GM23248 (cell line): ENCODE measurements at regions not wholly inside any gene's neighbourhood (a gene's known extent, or its start where the extent isn't known, plus 50 kb on each side); places are given as distances from the start of the nearest gene placed in this dataset.

Experiments
- DNase-seq: peaks from one replicate; pipeline ENCODE4 v3.0.0-alpha.2; 2015
- H2AFZ ChIP-seq: fragments of 200-600 bp; sonication (generic); 2 replicates; pipeline ENCODE4 v1.6.1; 2016; ENCODE audit warnings: antibody characterized with exemption
- H3F3A ChIP-seq: fragments of 200-600 bp; sonication (generic); 2 replicates; pipeline ENCODE4 v1.6.1; 2016; ENCODE audit warnings: mild to moderate bottlenecking, antibody characterized with exemption, mixed run types; ENCODE audit not compliant: insufficient read depth
- H3K27ac ChIP-seq: fragments of 200-600 bp; sonication (generic); 2 replicates; pipeline ENCODE4 v1.5.1; 2016; ENCODE audit warnings: mild to moderate bottlenecking
- H3K27me3 ChIP-seq: fragments of 200-600 bp; sonication (generic); replicated peaks from 2 replicates; pipeline ENCODE4 v1.6.1; 2016; ENCODE audit warnings: mild to moderate bottlenecking; ENCODE audit not compliant: insufficient read depth
- H3K36me3 ChIP-seq: fragments of 200-600 bp; sonication (generic); 2 replicates; pipeline ENCODE4 v1.6.1; 2016; ENCODE audit warnings: low read depth, mild to moderate bottlenecking
- H3K4me1 ChIP-seq: fragments of 200-600 bp; sonication (generic); 2 replicates; pipeline ENCODE4 v1.6.1; 2016; ENCODE audit warnings: mild to moderate bottlenecking; ENCODE audit not compliant: insufficient read depth
- H3K4me2 ChIP-seq: fragments of 200-600 bp; sonication (generic); one replicate; pipeline ENCODE4 v1.6.1; 2016; ENCODE audit warnings: mild to moderate bottlenecking; ENCODE audit not compliant: unreplicated experiment
- H3K4me3 ChIP-seq: fragments of 200-600 bp; sonication (generic); 2 replicates; pipeline ENCODE4 v1.5.1; 2016; ENCODE audit warnings: mild to moderate bottlenecking
- H3K79me2 ChIP-seq: fragments of 200-600 bp; sonication (generic); 2 replicates; pipeline ENCODE4 v1.6.1; 2016; ENCODE audit warnings: mild to moderate bottlenecking; ENCODE audit not compliant: insufficient read depth
- H3K9ac ChIP-seq: fragments of 200-600 bp; sonication (generic); 2 replicates; pipeline ENCODE4 v1.6.1; 2016; ENCODE audit warnings: mild to moderate bottlenecking
- H3K9me2 ChIP-seq: fragments of 200-600 bp; sonication (generic); 2 replicates; pipeline ENCODE4 v1.6.1; 2016; ENCODE audit warnings: mixed run types, mild to moderate bottlenecking, moderate library complexity; ENCODE audit not compliant: insufficient read depth
- H3K9me3 ChIP-seq: fragments of 200-600 bp; sonication (generic); one replicate; pipeline ENCODE4 v1.6.1; 2017; ENCODE audit warnings: low read depth
- H4K20me1 ChIP-seq: fragments of 200-600 bp; sonication (generic); 2 replicates; pipeline ENCODE4 v1.6.0; 2016; ENCODE audit not compliant: insufficient read depth
- EZH2 ChIP-seq: fragments of 200-600 bp; sonication (generic); IDR thresholded peaks from 2 replicates; pipeline ENCODE4 v1.6.1; 2018; ENCODE audit warnings: antibody characterized with exemption, mild to moderate bottlenecking; ENCODE audit not compliant: insufficient read depth, poor library complexity, severe bottlenecking
- EZH2phosphoT487 ChIP-seq: fragments of 200-600 bp; sonication (generic); IDR thresholded peaks from 2 replicates; pipeline ENCODE4 v1.6.1; 2018; ENCODE audit warnings: antibody characterized with exemption, moderate library complexity, mild to moderate bottlenecking, low read depth; ENCODE audit not compliant: insufficient read depth
- WGBS, 2 experiments: methylation state at CpG; one replicate each; pipeline ENCODE4 v1.1.6; 2015 to 2017; ENCODE audit warnings: low lambda C conversion rate in 2 of 2, low coverage in 1 of 2; ENCODE audit errors: missing lambda C conversion rate in 2 of 2; 5-methylcytosine and 5-hydroxymethylcytosine counted together
- in situ Hi-C: fragments of 300-500 bp; cut with MboI; formaldehyde crosslinking; loops from 2 replicates; pipeline ENCODE4 v1.15.0; 2020

GRCh38 chr2:211085056-211085680 is 528.8 kb downstream of the CPS1 start:
- TF ChIP-seq EZH2 (no peak), EZH2phosphoT487 (no peak)
- H3K4me1 ChIP-seq, result no peaks in the 10 kb centered on the region
- H3K9me2 ChIP-seq, result no peaks in the 10 kb centered on the region
- H2AFZ ChIP-seq, result no peak overlapping the region
- no peak overlapping the region for H3K9ac ChIP-seq
- no peaks in the 10 kb centered on the region for H3K79me2 ChIP-seq
- H3K36me3 ChIP-seq, result no peaks in the 10 kb centered on the region
- H3K9me3 ChIP-seq, result no peaks in the 10 kb centered on the region
- H3K4me3 ChIP-seq, result no peak overlapping the region
- H3K4me2 ChIP-seq, result no peak overlapping the region
- no peaks in the 10 kb centered on the region for H3F3A ChIP-seq
- no peaks in the 10 kb centered on the region for H3K27me3 ChIP-seq
- no peak overlapping the region for H3K27ac ChIP-seq
- peak; percentile 47 for DNase-seq
- 1 to 3% methylated on average over 5 of the region's 5 CpGs for WGBS, 2 experiments
- no peaks in the 10 kb centered on the region for H4K20me1 ChIP-seq
- in situ Hi-C loops, result no loop called here

GRCh38 chr2:211086049-211086448 is 529.6 kb downstream of the CPS1 start:
- no peak for DNase-seq
- no peaks in the 10 kb centered on the region for H3K27me3 ChIP-seq
- no peaks in the 10 kb centered on the region for H3K36me3 ChIP-seq
- no peaks in the 10 kb centered on the region for H3K4me1 ChIP-seq
- H3K9ac ChIP-seq, result no peak overlapping the region
- H3K4me2 ChIP-seq, result no peak overlapping the region
- in situ Hi-C loops, result no loop called here
- H3K79me2 ChIP-seq, result no peaks in the 10 kb centered on the region
- no peaks in the 10 kb centered on the region for H4K20me1 ChIP-seq
- H3F3A ChIP-seq, result no peaks in the 10 kb centered on the region
- no peak for TF ChIP-seq EZH2phosphoT487
- TF ChIP-seq EZH2, result no peak
- no peak overlapping the region for H3K27ac ChIP-seq
- WGBS, 2 experiments, result 19 to 21% methylated on average over 3 of the region's 3 CpGs
- no peaks in the 10 kb centered on the region for H3K9me3 ChIP-seq
- H2AFZ ChIP-seq, result no peak overlapping the region
- no peaks in the 10 kb centered on the region for H3K9me2 ChIP-seq
- no peak overlapping the region for H3K4me3 ChIP-seq

GRCh38 chr2:211089127-211089526 is 532.7 kb downstream of the CPS1 start:
- in situ Hi-C loops, result no loop called here

GRCh38 chr2:211093743-211094303 is 537.4 kb downstream of the CPS1 start:
- DNase-seq, result peak; percentile 8
- H3K79me2 ChIP-seq, result no peaks in the 10 kb centered on the region
- no peak overlapping the region for H3K9ac ChIP-seq
- no peak overlapping the region for H2AFZ ChIP-seq
- H3K4me2 ChIP-seq, result no peak overlapping the region
- no peaks in the 10 kb centered on the region for H3F3A ChIP-seq
- in situ Hi-C loops, result no loop called here
- H3K4me1 ChIP-seq, result no peaks in the 10 kb centered on the region
- no peak overlapping the region for H3K27ac ChIP-seq
- H3K9me2 ChIP-seq, result no peaks in the 10 kb centered on the region
- 18 to 24% methylated on average over 3 of the region's 3 CpGs for WGBS, 2 experiments
- no peaks in the 10 kb centered on the region for H3K27me3 ChIP-seq
- H3K9me3 ChIP-seq, result no peaks in the 10 kb centered on the region
- H4K20me1 ChIP-seq, result no peaks in the 10 kb centered on the region
- TF ChIP-seq EZH2phosphoT487, result no peak
- TF ChIP-seq EZH2, result no peak
- H3K4me3 ChIP-seq, result no peak overlapping the region
- H3K36me3 ChIP-seq, result no peaks in the 10 kb centered on the region

More at GRCh38 chr2:211089127-211089526, 532.7 kb downstream of the CPS1 start:
- H3K4me2 ChIP-seq, result no peak overlapping the region
- no peaks in the 10 kb centered on the region for H3K79me2 ChIP-seq
- no peaks in the 10 kb centered on the region for H3K9me2 ChIP-seq
- H2AFZ ChIP-seq, result no peak overlapping the region
- WGBS, 2 experiments, result 24 to 25% methylated on average over 3 of the region's 3 CpGs
- H3K9me3 ChIP-seq, result no peaks in the 10 kb centered on the region
- no peaks in the 10 kb centered on the region for H3F3A ChIP-seq
- TF ChIP-seq EZH2, result no peak
- no peak for TF ChIP-seq EZH2phosphoT487
- no peak overlapping the region for H3K9ac ChIP-seq
- no peaks in the 10 kb centered on the region for H3K27me3 ChIP-seq
- no peaks in the 10 kb centered on the region for H4K20me1 ChIP-seq
- no peaks in the 10 kb centered on the region for H3K4me1 ChIP-seq
- no peak overlapping the region for H3K27ac ChIP-seq
- no peaks in the 10 kb centered on the region for H3K36me3 ChIP-seq
- no peak overlapping the region for H3K4me3 ChIP-seq
- DNase-seq, result no peak
